GM18519 (cell line): ENCODE measurements at regions not wholly inside any gene's neighbourhood (a gene's known extent, or its start where the extent isn't known, plus 50 kb on each side); places are given as distances from the start of the nearest gene placed in this dataset.
"Not testable (repeated sequence)": the region's sequence is repeated elsewhere in the genome, so short reads cannot be mapped to it uniquely, and the experiment has no call there.

Source experiments
- ATAC-seq: cut with Tn5 transposase; IDR thresholded peaks from one replicate; pipeline ENCODE4 v1.9.1; 2021; ENCODE audit warnings: mild to moderate bottlenecking, moderate library complexity; ENCODE audit not compliant: unreplicated experiment, low FRiP score

- no peak for ATAC-seq
These were observed 57.8 kb downstream of the OR2B2 start for GRCh38 chr6:27854421-27854820.

GRCh38 chr6:27851440-27851839 lies 60.8 kb downstream of the OR2B2 start:
- ATAC-seq: no peak

DNA sequence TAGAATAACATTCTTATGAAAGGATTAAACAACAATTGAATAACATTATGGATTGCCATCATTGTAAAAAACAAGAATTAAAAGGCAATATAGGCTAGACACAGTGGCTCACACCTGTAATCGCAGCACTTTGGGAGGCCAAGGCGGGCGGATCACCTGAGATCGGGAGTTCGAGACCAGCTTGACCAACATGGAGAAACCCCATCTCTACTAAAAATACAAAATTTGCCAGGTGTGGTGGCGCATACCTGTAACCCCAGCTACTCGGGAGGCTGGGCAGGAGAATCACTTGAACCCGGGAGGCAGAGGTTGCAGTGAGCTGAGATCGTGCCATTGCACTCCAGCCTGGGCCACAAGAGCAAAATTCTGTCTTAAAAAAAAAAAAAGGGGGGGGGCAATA lies 63.2 kb downstream of the OR2B2 start:
- not testable (repeated sequence) for ATAC-seq

GRCh38 chr6:27847706-27848105 lies 64.5 kb downstream of the OR2B2 start:
- ATAC-seq: no peak

DNA sequence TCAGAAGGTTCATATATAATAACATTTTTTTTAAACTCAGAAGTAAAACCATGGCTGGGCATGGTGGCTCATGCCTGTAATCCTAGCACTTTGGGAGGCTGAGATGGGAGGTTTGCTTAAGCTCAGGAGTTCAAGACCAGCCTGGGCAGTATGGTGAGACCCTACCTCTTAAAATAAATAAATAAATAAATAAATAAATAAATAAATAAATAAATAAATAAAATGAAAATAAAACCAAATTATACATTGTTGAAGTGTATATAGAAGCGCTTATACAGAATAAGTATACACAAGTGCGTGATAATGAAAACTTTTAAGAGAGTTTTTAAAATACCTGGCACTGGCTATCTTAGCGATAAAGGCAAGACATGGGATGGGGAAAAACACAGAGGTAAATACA lies 71.6 kb downstream of the OR2B2 start:
- no peak for ATAC-seq

DNA sequence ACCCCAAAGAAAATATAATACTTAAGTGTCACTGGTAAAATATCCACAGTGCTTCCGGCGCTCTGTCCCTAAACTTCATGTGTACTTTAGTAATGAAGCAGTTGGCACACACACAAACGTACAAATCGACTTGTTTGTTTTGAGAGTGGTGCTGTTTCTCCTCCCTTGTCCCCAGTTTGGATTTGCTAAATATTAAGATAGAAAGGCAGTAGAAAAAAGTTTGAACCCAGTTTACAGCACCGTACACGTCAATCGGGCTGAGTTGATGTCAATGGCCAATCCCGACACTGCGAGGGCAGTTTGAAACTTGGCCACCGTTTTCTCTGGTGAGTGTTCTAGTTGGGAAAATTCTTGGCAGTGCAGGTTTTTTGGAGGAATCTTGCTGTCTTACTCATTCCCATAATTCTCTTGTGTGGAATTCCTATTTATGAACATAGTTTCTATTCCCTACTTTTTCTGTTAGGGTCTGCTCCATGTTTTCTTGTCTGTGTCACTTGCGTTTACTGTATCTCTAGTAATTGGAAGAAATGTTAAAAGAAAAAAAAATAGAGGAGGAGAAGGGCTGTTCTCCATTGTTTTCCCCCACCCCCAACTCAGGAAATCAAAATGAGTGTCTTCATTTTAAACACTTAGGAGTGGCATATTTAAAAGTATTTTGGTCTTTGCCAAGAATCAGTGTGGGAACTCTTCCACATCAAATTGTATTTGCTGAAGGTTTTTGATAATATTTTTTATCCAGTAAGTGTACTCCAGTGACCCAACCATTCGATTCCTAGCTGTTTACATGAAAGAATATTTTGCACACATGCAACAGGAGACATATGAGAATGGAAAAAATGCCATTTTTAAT lies 72.3 kb downstream of the OR2B2 start:
- no peak for ATAC-seq

DNA sequence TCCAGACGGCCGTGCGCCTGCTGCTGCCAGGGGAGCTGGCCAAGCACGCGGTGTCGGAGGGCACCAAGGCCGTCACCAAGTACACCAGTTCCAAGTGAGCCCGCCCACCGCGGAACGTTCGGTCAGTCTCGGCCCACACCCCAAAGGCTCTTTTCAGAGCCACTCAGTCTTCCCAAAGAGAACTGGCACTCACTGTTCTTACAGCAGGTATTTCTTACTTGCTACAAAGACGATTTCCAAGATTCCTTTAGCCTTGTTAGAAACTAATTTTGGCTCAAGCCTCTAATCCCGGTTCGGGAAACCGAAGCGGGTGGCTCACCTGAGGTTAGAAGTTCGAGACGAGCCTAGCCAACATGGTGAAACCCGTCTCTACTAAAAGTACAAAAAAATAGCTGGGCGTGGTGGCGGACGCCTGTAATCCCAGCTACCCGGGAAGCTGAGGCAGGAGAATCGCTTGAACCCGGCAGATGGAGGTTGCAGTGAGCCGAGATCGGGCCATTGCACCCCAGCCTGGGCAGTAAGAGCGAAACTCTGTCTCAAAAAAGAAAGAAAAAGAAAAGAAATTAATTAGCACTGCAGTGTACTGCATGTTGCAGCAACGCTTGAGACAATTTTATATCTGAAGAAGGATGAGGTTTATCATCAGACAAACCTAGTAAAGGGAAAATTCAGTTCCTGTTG lies 73.1 kb downstream of the OR2B2 start:
- ATAC-seq: no peak

DNA sequence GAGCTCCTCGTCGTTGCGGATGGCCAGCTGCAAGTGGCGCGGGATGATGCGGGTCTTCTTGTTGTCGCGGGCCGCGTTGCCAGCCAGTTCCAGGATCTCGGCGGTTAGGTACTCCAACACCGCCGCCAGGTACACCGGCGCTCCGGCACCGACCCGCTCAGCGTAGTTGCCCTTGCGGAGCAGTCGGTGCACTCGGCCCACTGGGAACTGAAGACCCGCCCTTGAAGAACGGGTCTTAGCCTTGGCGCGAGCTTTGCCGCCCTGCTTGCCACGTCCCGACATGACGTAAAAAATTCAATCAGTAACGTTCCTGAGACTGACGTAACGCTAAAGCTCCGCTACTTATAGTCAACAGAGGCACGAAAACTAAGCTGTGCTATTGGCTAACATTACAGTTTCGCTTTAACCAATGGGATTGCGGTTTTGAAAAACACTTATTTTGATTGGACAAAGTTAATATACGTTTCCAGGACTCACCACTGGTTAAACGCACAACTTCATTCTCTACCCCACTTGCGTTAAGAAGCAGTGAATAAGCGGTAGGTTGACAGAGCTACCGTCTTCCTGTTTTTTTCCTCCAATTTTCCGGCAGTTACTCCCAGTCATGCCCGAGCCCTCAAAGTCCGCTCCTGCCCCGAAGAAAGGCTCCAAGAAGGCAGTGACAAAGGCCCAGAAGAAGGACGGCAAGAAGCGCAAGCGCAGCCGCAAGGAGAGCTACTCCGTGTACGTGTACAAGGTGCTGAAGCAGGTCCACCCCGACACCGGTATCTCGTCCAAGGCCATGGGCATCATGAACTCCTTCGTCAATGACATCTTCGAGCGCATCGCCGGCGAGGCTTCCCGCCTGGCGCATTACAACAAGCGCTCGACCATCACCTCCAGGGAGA lies 73.9 kb downstream of the OR2B2 start:
- ATAC-seq: peak; percentile 76

- no peak for ATAC-seq
These were observed 74.6 kb downstream of the OR2B2 start for GRCh38 chr6:27837625-27838057.

GRCh38 chr6:27836783-27837624 lies 75.2 kb downstream of the OR2B2 start:
- no peak for ATAC-seq

- ATAC-seq: no peak
These were observed 75.9 kb downstream of the OR2B2 start for GRCh38 chr6:27836141-27836782.

DNA sequence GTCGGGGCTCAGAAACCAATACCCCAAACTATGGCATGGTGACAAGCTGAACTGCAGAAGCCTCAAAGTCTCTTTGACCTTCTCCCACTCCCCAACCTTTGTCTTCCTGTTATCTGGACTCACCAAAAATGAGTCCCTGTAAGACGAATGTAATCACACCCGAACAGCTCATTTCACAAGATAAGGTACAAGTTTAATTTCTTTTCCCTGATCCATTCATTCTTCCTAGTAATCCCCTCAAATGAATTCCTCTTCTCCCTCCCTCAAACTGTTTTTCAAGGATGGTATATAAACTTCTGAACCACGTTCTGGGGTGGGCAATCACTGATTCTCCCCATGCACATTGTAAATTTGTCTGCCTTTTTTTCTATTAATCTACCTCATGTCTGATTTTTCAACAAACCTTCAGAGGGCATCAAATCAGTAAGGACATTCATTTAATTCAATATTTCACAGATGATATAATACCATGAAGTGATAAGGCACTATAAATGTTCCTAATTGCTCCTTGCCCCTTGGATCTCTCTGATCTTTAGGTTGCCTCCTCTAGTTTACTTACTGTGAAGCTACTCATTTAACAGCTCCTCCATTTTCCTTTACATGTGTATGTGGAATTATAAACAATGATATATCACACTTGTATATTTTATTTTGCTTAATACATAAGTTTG lies 77.2 kb downstream of the OR2B2 start:
- ATAC-seq: no peak

GRCh38 chr6:27834384-27834783 lies 77.8 kb downstream of the OR2B2 start:
- no peak for ATAC-seq

- peak; percentile 55 for ATAC-seq
These were observed 80.6 kb downstream of the OR2B2 start for GRCh38 chr6:27831434-27832081.

DNA sequence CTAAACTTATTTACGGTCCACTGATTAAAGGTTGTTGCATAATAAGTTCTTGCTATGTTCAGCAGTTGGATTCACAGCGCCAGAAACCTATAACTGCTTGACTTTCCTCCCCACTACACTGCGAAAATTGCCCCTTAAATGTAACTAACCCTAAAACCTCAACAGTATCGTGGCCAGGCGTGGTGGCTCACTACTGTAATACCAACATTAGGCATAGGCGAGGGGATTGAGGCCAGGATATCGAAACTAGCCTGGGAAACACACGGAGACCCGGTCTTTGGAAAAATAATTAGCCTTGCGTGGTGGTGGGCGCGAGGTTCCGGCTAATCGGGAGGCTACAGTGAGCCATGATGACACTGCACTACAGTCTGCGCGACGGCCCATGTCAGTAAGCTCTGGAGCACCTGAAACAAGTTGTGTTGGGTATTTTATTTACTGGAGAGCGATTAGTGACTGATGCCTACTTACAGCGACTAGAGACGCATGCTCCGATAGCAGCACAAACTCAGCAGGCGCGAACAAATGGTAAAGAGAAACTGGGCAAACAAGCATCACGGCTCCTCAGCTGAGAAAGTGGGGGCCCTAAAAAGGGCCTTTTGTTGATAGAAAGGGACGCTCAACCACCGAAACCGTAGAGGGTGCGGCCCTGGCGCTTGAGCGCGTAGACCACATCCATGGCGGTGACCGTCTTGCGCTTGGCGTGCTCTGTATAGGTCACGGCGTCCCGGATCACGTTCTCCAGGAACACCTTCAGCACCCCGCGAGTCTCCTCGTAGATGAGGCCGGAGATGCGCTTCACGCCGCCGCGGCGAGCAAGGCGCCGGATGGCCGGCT lies 81.4 kb downstream of the OR2B2 start:
- ATAC-seq: peak; percentile 43

GRCh38 chr6:27830212-27830599 lies 82.0 kb downstream of the OR2B2 start:
- ATAC-seq: no peak

DNA sequence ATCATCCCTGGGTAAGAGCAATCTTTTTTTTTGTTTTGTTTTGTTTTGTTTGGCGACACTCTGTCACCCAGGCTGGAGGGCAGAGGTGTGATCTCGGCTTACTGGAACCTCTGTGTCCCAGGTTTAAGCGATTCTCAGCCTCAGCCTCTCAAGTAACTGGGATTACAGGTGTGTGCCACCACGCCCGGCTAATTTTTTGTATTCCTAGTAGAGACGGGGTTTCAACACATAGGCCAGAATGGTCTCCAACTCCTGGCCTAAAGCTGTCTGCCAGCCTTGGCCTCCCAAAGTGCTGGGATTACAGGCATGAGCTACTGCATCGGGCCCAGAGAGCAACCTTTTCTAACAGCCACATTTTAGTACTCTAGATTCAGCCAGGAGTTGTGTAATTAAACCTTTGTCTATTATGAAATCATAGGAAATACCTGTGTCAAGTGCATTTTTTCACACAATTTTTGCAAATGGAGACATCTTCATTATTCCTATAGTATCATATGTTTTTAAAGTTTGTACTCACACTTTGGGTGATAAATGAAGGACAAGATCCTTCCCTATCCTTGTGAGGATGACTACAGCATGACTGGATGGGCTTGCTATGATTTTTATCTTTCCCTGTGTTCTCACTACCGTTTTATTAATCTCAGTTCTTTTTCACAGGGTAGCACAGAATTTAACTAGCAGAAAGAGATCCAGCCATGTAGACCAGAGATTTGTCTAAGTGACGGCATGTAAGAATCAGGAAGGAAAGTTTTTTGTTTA lies 82.6 kb downstream of the OR2B2 start:
- no peak for ATAC-seq
